Adrenal gland (tissue), 5 donors: ENCODE measurements at regions not wholly inside any gene's neighbourhood (a gene's known extent, or its start where the extent isn't known, plus 50 kb on each side); places are given as distances from the start of the nearest gene placed in this dataset.

Experiments
- POLR2A ChIP-seq, 2 donors: fragments of 450-650 bp; IDR thresholded peaks; one replicate each; pipeline ENCODE4 v1.6.1; 2017; ENCODE audit warnings: antibody characterized with exemption in 2 of 2, mild to moderate bottlenecking in 2 of 2, moderate library complexity in 1 of 2
- TF ChIP-seq, protein P1 (sequence below), 6 experiments: fragments of 450-650 bp in 4 of 6; fragments of 200-600 bp in 2 of 6; sonication (generic) in 1 of 6; IDR thresholded peaks; 1 replicate in 5 of 6; 2 replicates in 1 of 6; pipeline versions ENCODE4 v1.5.1 to v1.8.0; 2016 to 2021; ENCODE audit warnings: antibody characterized with exemption in 6 of 6, mild to moderate bottlenecking in 2 of 6, moderate library complexity in 1 of 6
- donor health status: DM: no; HTN: no; CAD: no.

- TF ChIP-seq, protein P1, sequence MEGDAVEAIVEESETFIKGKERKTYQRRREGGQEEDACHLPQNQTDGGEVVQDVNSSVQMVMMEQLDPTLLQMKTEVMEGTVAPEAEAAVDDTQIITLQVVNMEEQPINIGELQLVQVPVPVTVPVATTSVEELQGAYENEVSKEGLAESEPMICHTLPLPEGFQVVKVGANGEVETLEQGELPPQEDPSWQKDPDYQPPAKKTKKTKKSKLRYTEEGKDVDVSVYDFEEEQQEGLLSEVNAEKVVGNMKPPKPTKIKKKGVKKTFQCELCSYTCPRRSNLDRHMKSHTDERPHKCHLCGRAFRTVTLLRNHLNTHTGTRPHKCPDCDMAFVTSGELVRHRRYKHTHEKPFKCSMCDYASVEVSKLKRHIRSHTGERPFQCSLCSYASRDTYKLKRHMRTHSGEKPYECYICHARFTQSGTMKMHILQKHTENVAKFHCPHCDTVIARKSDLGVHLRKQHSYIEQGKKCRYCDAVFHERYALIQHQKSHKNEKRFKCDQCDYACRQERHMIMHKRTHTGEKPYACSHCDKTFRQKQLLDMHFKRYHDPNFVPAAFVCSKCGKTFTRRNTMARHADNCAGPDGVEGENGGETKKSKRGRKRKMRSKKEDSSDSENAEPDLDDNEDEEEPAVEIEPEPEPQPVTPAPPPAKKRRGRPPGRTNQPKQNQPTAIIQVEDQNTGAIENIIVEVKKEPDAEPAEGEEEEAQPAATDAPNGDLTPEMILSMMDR (IDR thresholded peaks at IDR 0.05), result no peak
- TF ChIP-seq POLR2A (IDR thresholded peaks at IDR 0.05), result no peak
These were observed 433.2 kb upstream of the GHITM start for GRCh38 chr10:83706120-83706519.
